Karpas-422 (cell line): ENCODE measurements at regions not wholly inside any gene's neighbourhood (a gene's known extent, or its start where the extent isn't known, plus 50 kb on each side); places are given as distances from the start of the nearest gene placed in this dataset.

ENCODE experiments used
- DNase-seq: peaks from one replicate; pipeline ENCODE4 v3.0.0-alpha.2; 2015
- H2AFZ ChIP-seq: fragments of 200-600 bp; sonication (generic); 2 replicates; pipeline ENCODE4 v1.6.1; 2014; ENCODE audit warnings: antibody characterized with exemption, low read length, mixed read lengths
- H3K27ac ChIP-seq: fragments of 200-600 bp; sonication (generic); 2 replicates; pipeline ENCODE4 v1.5.1; 2014; ENCODE audit warnings: mild to moderate bottlenecking, low read length, moderate library complexity
- H3K27me3 ChIP-seq: fragments of 200-600 bp; sonication (generic); 2 replicates; pipeline ENCODE4 v1.6.1; 2014; ENCODE audit warnings: low read length, mixed read lengths
- H3K36me3 ChIP-seq: fragments of 200-600 bp; sonication (generic); 2 replicates; pipeline ENCODE4 v1.6.1; 2014; ENCODE audit warnings: low read length, mixed read lengths; ENCODE audit not compliant: insufficient read depth
- H3K4me1 ChIP-seq: fragments of 200-600 bp; sonication (generic); 2 replicates; pipeline ENCODE4 v1.6.1; 2014; ENCODE audit warnings: mild to moderate bottlenecking, low read length, mixed read lengths
- H3K4me2 ChIP-seq: fragments of 200-600 bp; sonication (generic); 2 replicates; pipeline ENCODE4 v1.6.1; 2014; ENCODE audit warnings: low read length, low read depth, mild to moderate bottlenecking; ENCODE audit not compliant: poor library complexity, severe bottlenecking
- H3K4me3 ChIP-seq: fragments of 200-600 bp; sonication (generic); 2 replicates; pipeline ENCODE4 v1.5.1; 2014; ENCODE audit warnings: mild to moderate bottlenecking, antibody characterized with exemption, low read length, mixed read lengths
- H3K79me2 ChIP-seq: fragments of 200-600 bp; sonication (generic); 2 replicates; pipeline ENCODE4 v1.6.1; 2014; ENCODE audit warnings: mild to moderate bottlenecking, low read length, mixed read lengths
- H3K9ac ChIP-seq: fragments of 200-600 bp; sonication (generic); 2 replicates; pipeline ENCODE4 v1.6.0; 2014; ENCODE audit warnings: low read length
- H3K9me2 ChIP-seq: fragments of 200-600 bp; sonication (generic), shearing (Covaris generic); replicated peaks from 2 replicates; pipeline ENCODE4 v1.6.0; 2014; ENCODE audit warnings: mild to moderate bottlenecking, low read length, moderate library complexity; ENCODE audit not compliant: insufficient read depth
- H3K9me3 ChIP-seq: fragments of 300-700, 200-600 bp; sonication (generic); 2 replicates; pipeline ENCODE4 v1.6.1; 2014; ENCODE audit warnings: low read length, mixed read lengths
- H4K20me1 ChIP-seq: fragments of 200-600 bp; sonication (generic); 2 replicates; pipeline ENCODE4 v1.6.1; 2014; ENCODE audit warnings: mild to moderate bottlenecking, antibody characterized with exemption, low read length, low read depth; ENCODE audit not compliant: insufficient read depth

DNA sequence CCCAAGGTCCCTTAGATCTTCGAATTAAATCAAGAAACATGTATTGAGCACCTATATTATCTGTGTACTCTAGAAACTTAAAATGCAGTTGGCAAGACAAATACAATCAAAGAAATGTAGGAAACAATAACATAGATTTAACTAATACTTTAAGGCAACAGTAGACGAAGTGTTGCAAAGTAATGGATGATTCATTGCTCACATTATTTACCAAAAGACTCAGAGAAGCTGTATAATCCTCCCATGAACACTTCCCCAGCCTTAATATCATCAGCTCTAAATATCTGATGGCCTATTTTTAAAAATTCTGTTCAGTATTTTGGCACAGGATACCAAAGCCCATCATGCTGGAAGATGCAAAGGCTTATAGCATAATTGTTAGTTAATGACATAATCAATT is 272.1 kb upstream of the TTC14 start:
- no peaks in the 10 kb centered on the region for H3K9me3 ChIP-seq
- H2AFZ ChIP-seq = no peak overlapping the region
- H3K4me1 ChIP-seq = no peaks in the 10 kb centered on the region
- H3K9me2 ChIP-seq = no peaks in the 10 kb centered on the region
- H3K27me3 ChIP-seq = no peaks in the 10 kb centered on the region
- no peaks in the 10 kb centered on the region for H4K20me1 ChIP-seq
- no peak overlapping the region for H3K9ac ChIP-seq
- H3K4me2 ChIP-seq = no peak overlapping the region
- H3K79me2 ChIP-seq = no peaks in the 10 kb centered on the region
- no peak overlapping the region for H3K27ac ChIP-seq
- H3K36me3 ChIP-seq = no peaks in the 10 kb centered on the region
- no peak for DNase-seq
- no peak overlapping the region for H3K4me3 ChIP-seq

DNA sequence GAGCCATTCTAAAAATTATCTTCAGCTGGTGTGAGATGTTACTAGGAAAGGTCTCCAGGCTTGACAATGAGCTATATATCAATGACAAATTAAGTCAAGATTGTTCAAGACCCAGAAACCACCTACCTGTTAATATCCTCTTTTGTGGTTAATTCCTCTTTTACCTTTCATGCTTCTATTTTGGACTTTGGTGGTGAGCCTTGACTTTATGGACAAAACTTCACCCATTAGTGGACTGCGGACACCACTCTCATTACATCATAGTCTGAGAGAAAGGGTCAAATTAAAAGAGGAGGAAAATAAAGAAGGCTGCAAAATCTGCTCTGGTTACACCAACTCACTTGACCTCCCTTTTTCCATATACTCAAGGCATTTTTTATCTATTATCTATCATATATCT is 271.5 kb upstream of the TTC14 start:
- H4K20me1 ChIP-seq = no peaks in the 10 kb centered on the region
- no peak overlapping the region for H2AFZ ChIP-seq
- H3K9me2 ChIP-seq = no peaks in the 10 kb centered on the region
- no peaks in the 10 kb centered on the region for H3K9me3 ChIP-seq
- H3K79me2 ChIP-seq = no peaks in the 10 kb centered on the region
- no peaks in the 10 kb centered on the region for H3K36me3 ChIP-seq
- no peak for DNase-seq
- H3K27me3 ChIP-seq = no peaks in the 10 kb centered on the region
- H3K4me2 ChIP-seq = no peak overlapping the region
- H3K4me1 ChIP-seq = no peaks in the 10 kb centered on the region
- H3K27ac ChIP-seq = no peak overlapping the region
- H3K9ac ChIP-seq = no peak overlapping the region
- H3K4me3 ChIP-seq = no peak overlapping the region

DNA sequence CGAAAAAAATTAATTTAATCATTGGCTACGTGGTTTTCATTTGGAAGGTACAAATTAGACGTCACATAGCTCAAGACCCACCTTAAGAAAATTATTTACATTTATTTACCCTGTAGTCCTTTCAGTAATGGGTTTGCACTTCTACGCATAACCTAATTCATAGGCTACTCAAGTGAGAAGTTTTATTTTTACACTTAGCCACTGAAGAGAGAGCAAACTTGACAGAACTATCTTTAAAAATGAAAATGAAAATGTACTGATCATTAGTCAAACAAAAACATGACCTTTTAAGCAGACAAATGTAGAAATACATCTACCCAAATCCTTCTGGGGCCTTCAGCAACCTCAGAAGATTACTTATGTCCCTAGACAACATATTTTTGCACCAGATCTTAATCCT is 269.4 kb upstream of the TTC14 start:
- H3K36me3 ChIP-seq = no peaks in the 10 kb centered on the region
- no peaks in the 10 kb centered on the region for H3K4me1 ChIP-seq
- H3K9me3 ChIP-seq = no peaks in the 10 kb centered on the region
- no peak overlapping the region for H3K4me3 ChIP-seq
- no peak overlapping the region for H3K9ac ChIP-seq
- H3K4me2 ChIP-seq = no peak overlapping the region
- H3K27me3 ChIP-seq = no peaks in the 10 kb centered on the region
- no peaks in the 10 kb centered on the region for H4K20me1 ChIP-seq
- DNase-seq = no peak
- no peaks in the 10 kb centered on the region for H3K79me2 ChIP-seq
- no peak overlapping the region for H3K27ac ChIP-seq
- H2AFZ ChIP-seq = no peak overlapping the region
- H3K9me2 ChIP-seq = no peaks in the 10 kb centered on the region

DNA sequence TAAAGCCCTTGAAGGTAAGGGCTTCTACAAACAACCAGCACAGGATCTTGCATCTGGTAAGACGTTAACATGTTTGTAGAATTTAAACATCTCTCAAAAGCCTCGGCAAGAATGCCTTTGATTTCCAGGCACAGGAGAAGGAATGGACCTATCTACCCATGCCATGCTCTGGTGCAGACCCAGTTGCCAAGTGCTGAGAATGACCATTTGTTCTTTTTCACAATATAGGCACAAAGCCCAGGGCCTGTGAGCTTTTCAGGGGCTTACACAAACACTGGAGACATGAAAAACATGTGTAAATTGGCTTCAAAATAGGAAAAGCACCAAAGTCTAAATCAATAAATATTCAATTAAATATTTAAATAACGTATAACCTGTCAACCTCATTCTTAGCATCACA is 266.9 kb upstream of the TTC14 start:
- Histone ChIP-seq H3K36me3 (no peaks in the 10 kb centered on the region), H3K27me3 (no peaks in the 10 kb centered on the region), H3K4me2 (no peak overlapping the region), H3K9me3 (no peaks in the 10 kb centered on the region), H3K27ac (no peak overlapping the region), H4K20me1 (no peaks in the 10 kb centered on the region), H2AFZ (no peak overlapping the region), H3K4me1 (no peaks in the 10 kb centered on the region), H3K79me2 (no peaks in the 10 kb centered on the region), H3K4me3 (no peak overlapping the region), H3K9me2 (no peaks in the 10 kb centered on the region), H3K9ac (no peak overlapping the region)
- no peak for DNase-seq

DNA sequence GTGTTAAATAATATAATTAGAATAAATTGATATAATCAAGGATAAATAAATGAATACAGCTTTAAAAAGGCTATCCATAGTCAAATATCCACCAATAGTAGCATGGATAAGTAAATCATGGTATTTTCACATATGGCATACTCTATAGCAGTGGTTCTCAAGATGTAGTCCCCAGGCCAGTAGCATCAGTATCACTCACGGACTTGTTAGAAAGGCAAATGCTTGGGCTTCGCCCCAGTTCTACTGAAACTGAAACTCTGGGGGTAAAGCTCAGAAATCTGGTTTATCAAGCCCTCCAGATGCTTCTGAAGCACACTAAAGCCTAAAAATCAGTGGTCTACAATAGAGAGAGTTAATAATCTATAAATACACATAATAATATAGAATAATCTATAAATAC is 261.6 kb upstream of the TTC14 start:
- H2AFZ ChIP-seq = no peak overlapping the region

DNA sequence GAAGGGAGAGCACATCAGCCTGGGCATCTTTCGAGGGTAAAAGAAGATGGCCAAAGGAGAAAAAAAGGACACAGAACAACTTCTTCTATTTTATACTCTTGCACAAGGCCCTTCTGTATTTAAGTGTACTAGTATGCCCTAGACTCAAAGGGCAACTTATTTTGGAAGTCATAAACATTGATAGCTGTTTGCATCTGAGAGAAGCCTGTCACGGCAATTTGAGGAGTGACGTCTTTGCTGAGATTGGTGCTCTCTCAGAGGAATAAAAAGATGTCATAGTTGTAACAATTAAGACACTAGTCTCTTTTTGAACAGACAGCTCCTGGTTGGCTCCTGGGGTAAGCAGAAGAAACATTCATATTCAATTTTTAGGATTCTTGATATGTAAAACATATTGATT is 260.4 kb upstream of the TTC14 start:
- DNase-seq = no peak
- no peak overlapping the region for H2AFZ ChIP-seq

More for the DNA sequence above, 261.6 kb upstream of the TTC14 start:
- Histone ChIP-seq H3K79me2 (no peaks in the 10 kb centered on the region), H3K4me3 (no peak overlapping the region), H3K27me3 (no peaks in the 10 kb centered on the region), H3K9me3 (no peaks in the 10 kb centered on the region), H3K4me2 (no peak overlapping the region), H3K27ac (no peak overlapping the region), H4K20me1 (no peaks in the 10 kb centered on the region), H3K4me1 (no peaks in the 10 kb centered on the region), H3K9me2 (no peaks in the 10 kb centered on the region), H3K9ac (no peak overlapping the region), H3K36me3 (no peaks in the 10 kb centered on the region)
- no peak for DNase-seq

DNA sequence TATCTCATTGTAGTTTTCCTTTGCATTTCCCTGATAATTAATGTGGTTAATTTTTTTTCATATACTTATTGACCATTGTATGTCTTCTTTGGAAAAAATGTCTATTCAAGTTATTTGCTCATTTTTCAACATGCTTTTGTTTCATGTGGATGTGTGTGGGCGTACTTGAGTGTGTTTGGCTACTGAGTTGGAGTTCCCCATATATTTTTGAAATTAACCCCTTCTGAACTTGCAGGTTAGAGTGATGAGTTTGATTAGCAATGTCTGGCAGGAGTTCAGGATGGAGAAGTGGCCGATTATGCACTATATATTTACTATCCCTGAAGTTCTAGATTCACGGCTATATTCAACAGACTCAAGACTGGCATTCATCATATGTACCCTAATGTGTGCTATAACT is 250.4 kb upstream of the TTC14 start:
- Histone ChIP-seq H3K36me3 (no peaks in the 10 kb centered on the region), H2AFZ (no peak overlapping the region), H3K79me2 (no peaks in the 10 kb centered on the region), H3K9me2 (no peaks in the 10 kb centered on the region), H3K4me2 (no peak overlapping the region), H4K20me1 (no peaks in the 10 kb centered on the region), H3K9me3 (no peaks in the 10 kb centered on the region), H3K4me3 (no peak overlapping the region), H3K27me3 (no peaks in the 10 kb centered on the region), H3K27ac (no peak overlapping the region), H3K4me1 (no peaks in the 10 kb centered on the region), H3K9ac (no peak overlapping the region)
- DNase-seq = no peak

More for the DNA sequence above, 260.4 kb upstream of the TTC14 start:
- Histone ChIP-seq H3K4me1 (no peaks in the 10 kb centered on the region), H3K9ac (no peak overlapping the region), H3K27ac (no peak overlapping the region), H3K36me3 (no peaks in the 10 kb centered on the region), H3K4me3 (no peak overlapping the region), H4K20me1 (no peaks in the 10 kb centered on the region), H3K27me3 (no peaks in the 10 kb centered on the region), H3K9me3 (no peaks in the 10 kb centered on the region), H3K9me2 (no peaks in the 10 kb centered on the region), H3K79me2 (no peaks in the 10 kb centered on the region), H3K4me2 (no peak overlapping the region)

DNA sequence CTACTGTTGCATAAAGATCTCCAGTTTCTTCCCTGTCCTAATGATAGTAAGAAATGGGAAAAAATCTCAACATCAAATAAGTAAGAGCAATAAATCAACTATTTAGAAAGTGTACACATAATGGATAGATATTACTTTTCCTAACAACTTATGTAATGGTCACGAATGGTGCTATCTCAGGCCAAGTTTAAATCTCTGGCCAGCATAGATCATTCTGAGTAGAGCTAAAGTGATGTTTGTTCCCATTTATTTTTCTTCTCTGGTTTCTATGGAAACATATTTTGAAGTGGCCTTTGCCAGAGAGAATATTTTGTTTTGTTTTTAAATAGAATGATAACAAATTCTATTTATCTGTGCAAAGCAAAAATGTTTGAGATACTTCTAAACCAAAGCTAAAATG is 249.7 kb upstream of the TTC14 start:
- Histone ChIP-seq H3K36me3 (no peaks in the 10 kb centered on the region), H3K27me3 (no peaks in the 10 kb centered on the region), H3K27ac (no peak overlapping the region), H3K79me2 (no peaks in the 10 kb centered on the region), H3K9ac (no peak overlapping the region), H3K4me3 (no peak overlapping the region), H3K4me2 (no peak overlapping the region), H4K20me1 (no peaks in the 10 kb centered on the region), H3K4me1 (no peaks in the 10 kb centered on the region), H2AFZ (no peak overlapping the region), H3K9me2 (no peaks in the 10 kb centered on the region), H3K9me3 (no peaks in the 10 kb centered on the region)
- no peak for DNase-seq

DNA sequence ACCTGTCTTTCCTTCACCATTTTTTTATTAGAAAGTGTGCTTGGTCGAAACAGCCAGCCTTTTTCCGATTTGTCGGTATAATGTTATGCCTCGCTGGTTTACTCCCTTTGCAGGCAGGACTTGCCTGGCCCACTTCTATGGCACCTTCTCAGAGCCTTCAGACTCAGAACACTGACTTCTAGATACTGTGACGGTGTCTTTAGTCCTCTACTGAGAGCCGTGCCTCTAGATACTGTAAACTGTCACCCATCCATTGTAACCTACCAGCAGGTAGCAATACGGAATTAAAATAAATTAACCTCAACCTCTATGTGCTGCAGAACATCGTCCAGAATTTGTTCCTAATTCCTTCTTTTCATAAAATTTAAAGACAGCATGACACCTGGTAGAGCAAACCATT is 247.7 kb upstream of the TTC14 start:
- Histone ChIP-seq H3K79me2 (no peaks in the 10 kb centered on the region), H4K20me1 (no peaks in the 10 kb centered on the region), H3K27ac (no peak overlapping the region), H2AFZ (no peak overlapping the region), H3K9me2 (no peaks in the 10 kb centered on the region), H3K9me3 (no peaks in the 10 kb centered on the region), H3K27me3 (no peaks in the 10 kb centered on the region), H3K4me2 (no peak overlapping the region), H3K4me1 (no peaks in the 10 kb centered on the region), H3K9ac (no peak overlapping the region), H3K4me3 (no peak overlapping the region), H3K36me3 (no peaks in the 10 kb centered on the region)
- DNase-seq = no peak
